ENCODE measurements at regions not wholly inside any gene's neighbourhood (a gene's known extent, or its start where the extent isn't known, plus 50 kb on each side); places are given as distances from the start of the nearest gene placed in this dataset.

GRCh38 chr18:27778925-27779324, 398.0 kb downstream of the CDH2 start:
- Mint-ChIP-seq H3K9me3 (no peaks in the 10 kb centered on the region), H3K27ac (no peak overlapping the region), H3K4me1 (ENCODE audit: low read depth) (peaks cover 38% of the 10 kb centered on the region), H3K27me3 (ENCODE audit: insufficient read depth) (no peaks in the 10 kb centered on the region), H3K36me3 (ENCODE audit: low read depth) (no peaks in the 10 kb centered on the region; the same call in 1 of the 2 replicates), H3K4me3 (no peak overlapping the region)
- TF ChIP-seq CTCF (IDR thresholded peaks at IDR 0.05), result no peak
- DNase-seq, result no peak

GRCh38 chr18:27778441-27778840, 398.5 kb downstream of the CDH2 start:
- no peaks in the 10 kb centered on the region for H3K27me3 Mint-ChIP-seq (ENCODE audit: insufficient read depth)
- no peaks in the 10 kb centered on the region for H3K9me3 Mint-ChIP-seq
- H3K4me3 Mint-ChIP-seq, result no peak overlapping the region
- peak; percentile 75 for TF ChIP-seq CTCF (IDR thresholded peaks at IDR 0.05)
- H3K36me3 Mint-ChIP-seq (ENCODE audit: low read depth), result no peaks in the 10 kb centered on the region; the same call in 1 of the 2 replicates
- no peak overlapping the region for H3K27ac Mint-ChIP-seq
- peak; percentile 33 for DNase-seq
- H3K4me1 Mint-ChIP-seq (ENCODE audit: low read depth), result peaks cover 38% of the 10 kb centered on the region

GRCh38 chr18:27772081-27772480, 404.8 kb downstream of the CDH2 start:
- H3K9me3 Mint-ChIP-seq, result no peaks in the 10 kb centered on the region
- H3K27me3 Mint-ChIP-seq (ENCODE audit: insufficient read depth), result no peaks in the 10 kb centered on the region; the same call in 1 of the 2 replicates
- DNase-seq, result no peak
- no peaks in the 10 kb centered on the region for H3K36me3 Mint-ChIP-seq (ENCODE audit: low read depth)
- H3K27ac Mint-ChIP-seq, result no peak overlapping the region
- no peak overlapping the region for H3K4me3 Mint-ChIP-seq
- peaks cover 29% of the 10 kb centered on the region for H3K4me1 Mint-ChIP-seq (ENCODE audit: low read depth)
- TF ChIP-seq CTCF (IDR thresholded peaks at IDR 0.05), result no peak

DNA sequence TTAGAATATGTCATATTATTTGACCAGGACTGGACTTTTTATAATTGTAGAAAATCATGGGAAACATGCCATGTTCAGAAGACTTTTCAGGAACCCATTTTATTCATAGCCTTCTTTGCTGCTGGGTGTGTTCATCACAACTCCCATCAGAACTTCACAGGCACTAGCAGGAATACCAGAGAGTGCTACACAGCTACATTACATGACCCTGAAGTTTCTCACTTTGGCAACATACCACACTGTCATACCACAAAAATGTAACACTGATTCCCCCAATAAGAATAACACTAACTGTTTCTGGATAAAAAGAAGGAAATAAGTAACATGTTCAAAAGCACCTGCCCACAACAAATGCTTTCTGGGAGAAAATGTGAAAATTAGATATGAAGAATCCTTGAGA, 405.4 kb downstream of the CDH2 start:
- Mint-ChIP-seq H3K27ac (no peak overlapping the region), H3K4me1 (ENCODE audit: low read depth) (peaks cover 29% of the 10 kb centered on the region), H3K36me3 (ENCODE audit: low read depth) (no peaks in the 10 kb centered on the region), H3K4me3 (no peak overlapping the region), H3K9me3 (no peaks in the 10 kb centered on the region), H3K27me3 (ENCODE audit: insufficient read depth) (no peaks in the 10 kb centered on the region; the same call in 1 of the 2 replicates)
- no peak for TF ChIP-seq CTCF (IDR thresholded peaks at IDR 0.05)
- peak; percentile 2 for DNase-seq

GRCh38 chr18:27769152-27769551, 407.8 kb downstream of the CDH2 start:
- no peak overlapping the region for H3K27ac Mint-ChIP-seq
- no peaks in the 10 kb centered on the region for H3K9me3 Mint-ChIP-seq
- no peak for DNase-seq
- H3K27me3 Mint-ChIP-seq (ENCODE audit: insufficient read depth), result no peaks in the 10 kb centered on the region; the same call in 1 of the 2 replicates
- peaks cover 36% of the 10 kb centered on the region for H3K4me1 Mint-ChIP-seq (ENCODE audit: low read depth)
- no peak overlapping the region for H3K4me3 Mint-ChIP-seq
- H3K36me3 Mint-ChIP-seq (ENCODE audit: low read depth), result no peaks in the 10 kb centered on the region
- no peak for TF ChIP-seq CTCF (IDR thresholded peaks at IDR 0.05)

DNA sequence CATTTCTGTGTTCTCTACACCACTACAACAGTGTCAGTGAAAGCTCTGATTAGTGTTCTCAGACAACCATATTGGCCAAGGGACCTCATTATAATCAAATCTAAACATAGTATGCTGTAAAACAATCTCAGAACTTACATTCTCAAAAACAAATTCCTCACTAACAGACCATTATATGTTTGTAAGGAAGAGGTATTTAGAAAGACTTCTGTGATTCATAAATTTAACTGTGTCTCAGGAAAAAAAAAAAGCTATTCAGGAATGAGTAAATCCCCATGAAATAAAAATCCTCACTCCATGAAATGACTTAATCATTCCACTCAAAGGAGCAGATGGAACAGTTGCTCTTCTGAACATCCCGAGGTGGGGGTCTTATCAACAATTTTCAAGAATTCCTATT, 413.0 kb downstream of the CDH2 start:
- no peaks in the 10 kb centered on the region for H3K36me3 Mint-ChIP-seq (ENCODE audit: low read depth)
- peaks cover 28% of the 10 kb centered on the region for H3K4me1 Mint-ChIP-seq (ENCODE audit: low read depth)
- DNase-seq, result peak; percentile 10
- H3K27ac Mint-ChIP-seq, result peak overlapping the region; percentile 32
- no peaks in the 10 kb centered on the region; the same call in 1 of the 2 replicates for H3K27me3 Mint-ChIP-seq (ENCODE audit: insufficient read depth)
- peak overlapping the region; percentile 1; the same call in 1 of the 2 replicates for H3K4me3 Mint-ChIP-seq
- TF ChIP-seq CTCF (IDR thresholded peaks at IDR 0.05), result no peak
- H3K9me3 Mint-ChIP-seq, result no peaks in the 10 kb centered on the region
